ENCODE measurements at regions not wholly inside any gene's neighbourhood (a gene's known extent, or its start where the extent isn't known, plus 50 kb on each side); places are given as distances from the start of the nearest gene placed in this dataset.
"Not testable (repeated sequence)": the region's sequence is repeated elsewhere in the genome, so short reads cannot be mapped to it uniquely, and the experiment has no call there.

DNA sequence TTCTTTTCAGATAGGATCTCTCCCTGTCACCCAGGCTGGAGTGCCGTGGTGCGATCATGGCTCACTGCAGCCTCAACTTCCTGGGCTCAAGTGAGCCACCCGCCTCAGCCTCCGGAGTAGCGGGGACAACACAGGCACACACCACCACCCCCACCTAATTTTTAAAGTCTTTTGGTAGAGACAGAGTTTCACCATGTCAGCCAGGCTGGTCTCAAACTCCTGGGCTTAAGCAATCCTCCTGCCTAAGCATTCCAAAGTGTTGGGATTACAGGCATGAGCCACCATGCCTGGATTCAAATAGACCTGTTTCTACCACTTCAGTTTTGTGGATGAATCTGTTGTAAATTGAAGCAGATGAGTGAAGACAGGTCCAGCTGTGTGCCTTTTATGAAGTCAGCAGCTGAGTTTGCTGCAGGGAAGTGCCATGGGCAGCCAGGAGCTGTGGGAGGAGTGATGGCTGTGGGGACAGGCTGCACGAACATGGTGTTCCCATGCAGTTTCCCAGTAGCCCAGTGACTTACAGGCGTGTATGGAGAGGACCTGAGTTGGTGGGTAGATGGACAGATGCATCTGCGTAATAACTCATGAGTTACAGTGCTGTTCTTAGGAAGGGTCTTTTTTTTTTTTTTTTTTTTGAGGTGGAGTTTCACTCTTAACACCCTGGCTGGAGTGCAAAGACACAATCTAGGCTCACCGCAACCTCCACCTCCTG lies 4476.4 kb upstream of the OR11H1 start:
- TF ChIP-seq, protein P1, sequence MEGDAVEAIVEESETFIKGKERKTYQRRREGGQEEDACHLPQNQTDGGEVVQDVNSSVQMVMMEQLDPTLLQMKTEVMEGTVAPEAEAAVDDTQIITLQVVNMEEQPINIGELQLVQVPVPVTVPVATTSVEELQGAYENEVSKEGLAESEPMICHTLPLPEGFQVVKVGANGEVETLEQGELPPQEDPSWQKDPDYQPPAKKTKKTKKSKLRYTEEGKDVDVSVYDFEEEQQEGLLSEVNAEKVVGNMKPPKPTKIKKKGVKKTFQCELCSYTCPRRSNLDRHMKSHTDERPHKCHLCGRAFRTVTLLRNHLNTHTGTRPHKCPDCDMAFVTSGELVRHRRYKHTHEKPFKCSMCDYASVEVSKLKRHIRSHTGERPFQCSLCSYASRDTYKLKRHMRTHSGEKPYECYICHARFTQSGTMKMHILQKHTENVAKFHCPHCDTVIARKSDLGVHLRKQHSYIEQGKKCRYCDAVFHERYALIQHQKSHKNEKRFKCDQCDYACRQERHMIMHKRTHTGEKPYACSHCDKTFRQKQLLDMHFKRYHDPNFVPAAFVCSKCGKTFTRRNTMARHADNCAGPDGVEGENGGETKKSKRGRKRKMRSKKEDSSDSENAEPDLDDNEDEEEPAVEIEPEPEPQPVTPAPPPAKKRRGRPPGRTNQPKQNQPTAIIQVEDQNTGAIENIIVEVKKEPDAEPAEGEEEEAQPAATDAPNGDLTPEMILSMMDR (IDR thresholded peaks at IDR 0.05), result not testable (repeated sequence)
- TF ChIP-seq SMC3 (IDR thresholded peaks at IDR 0.05); EHMT2 (IDR thresholded peaks at IDR 0.05; ENCODE audit: low read depth): not testable (repeated sequence)
- TF ChIP-seq, protein P2, sequence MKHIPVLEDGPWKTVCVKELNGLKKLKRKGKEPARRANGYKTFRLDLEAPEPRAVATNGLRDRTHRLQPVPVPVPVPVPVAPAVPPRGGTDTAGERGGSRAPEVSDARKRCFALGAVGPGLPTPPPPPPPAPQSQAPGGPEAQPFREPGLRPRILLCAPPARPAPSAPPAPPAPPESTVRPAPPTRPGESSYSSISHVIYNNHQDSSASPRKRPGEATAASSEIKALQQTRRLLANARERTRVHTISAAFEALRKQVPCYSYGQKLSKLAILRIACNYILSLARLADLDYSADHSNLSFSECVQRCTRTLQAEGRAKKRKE (CRISPR knock-in tag; IDR thresholded peaks at IDR 0.05; ENCODE audit: low read depth), result not testable (repeated sequence)
